GM18868 (cell line): ENCODE measurements at regions not wholly inside any gene's neighbourhood (a gene's known extent, or its start where the extent isn't known, plus 50 kb on each side); places are given as distances from the start of the nearest gene placed in this dataset.

Experiments
- ATAC-seq: cut with Tn5 transposase; IDR thresholded peaks from one replicate; pipeline ENCODE4 v1.9.1; 2021; ENCODE audit warnings: mild to moderate bottlenecking, moderate library complexity; ENCODE audit not compliant: unreplicated experiment

- ATAC-seq: no peak
Measured at GRCh38 chr2:12964904-12965539, 248.3 kb downstream of the TRIB2 start.

GRCh38 chr2:12965540-12966269, 249.0 kb downstream of the TRIB2 start:
- no peak for ATAC-seq

GRCh38 chr2:12967804-12968203, 251.1 kb downstream of the TRIB2 start:
- ATAC-seq: no peak

GRCh38 chr2:12968399-12968798, 251.7 kb downstream of the TRIB2 start:
- no peak for ATAC-seq

GRCh38 chr2:12970861-12971260, 254.1 kb downstream of the TRIB2 start:
- no peak for ATAC-seq

- ATAC-seq: no peak
Measured at GRCh38 chr2:12971581-12972365, 255.0 kb downstream of the TRIB2 start.

GRCh38 chr2:12978066-12978835, 261.5 kb downstream of the TRIB2 start:
- ATAC-seq: no peak

- ATAC-seq: no peak
Measured at GRCh38 chr2:12979066-12979465, 262.3 kb downstream of the TRIB2 start.

- no peak for ATAC-seq
Measured at GRCh38 chr2:12980817-12981216, 264.1 kb downstream of the TRIB2 start.

- ATAC-seq: no peak
Measured at GRCh38 chr2:12982149-12982584, 265.4 kb downstream of the TRIB2 start.

GRCh38 chr2:12987246-12987645, 270.5 kb downstream of the TRIB2 start:
- no peak for ATAC-seq

GRCh38 chr2:12988279-12988678, 271.5 kb downstream of the TRIB2 start:
- no peak for ATAC-seq

GRCh38 chr2:12990523-12990922, 273.8 kb downstream of the TRIB2 start:
- no peak for ATAC-seq

GRCh38 chr2:12998685-12999084, 281.9 kb downstream of the TRIB2 start:
- no peak for ATAC-seq

GRCh38 chr2:13000664-13001363, 284.1 kb downstream of the TRIB2 start:
- no peak for ATAC-seq

- ATAC-seq: no peak
Measured at GRCh38 chr2:13001408-13001807, 284.7 kb downstream of the TRIB2 start.

GRCh38 chr2:13002536-13003331, 286.0 kb downstream of the TRIB2 start:
- no peak for ATAC-seq

- no peak for ATAC-seq
Measured at GRCh38 chr2:13003500-13003899, 286.8 kb downstream of the TRIB2 start.

GRCh38 chr2:13005048-13005447, 288.3 kb downstream of the TRIB2 start:
- no peak for ATAC-seq
